ENCODE measurements at regions not wholly inside any gene's neighbourhood (a gene's known extent, or its start where the extent isn't known, plus 50 kb on each side); places are given as distances from the start of the nearest gene placed in this dataset.
A peak's percentile ranks its signal among the peaks of the same experiment; 100 is the strongest.

DNA sequence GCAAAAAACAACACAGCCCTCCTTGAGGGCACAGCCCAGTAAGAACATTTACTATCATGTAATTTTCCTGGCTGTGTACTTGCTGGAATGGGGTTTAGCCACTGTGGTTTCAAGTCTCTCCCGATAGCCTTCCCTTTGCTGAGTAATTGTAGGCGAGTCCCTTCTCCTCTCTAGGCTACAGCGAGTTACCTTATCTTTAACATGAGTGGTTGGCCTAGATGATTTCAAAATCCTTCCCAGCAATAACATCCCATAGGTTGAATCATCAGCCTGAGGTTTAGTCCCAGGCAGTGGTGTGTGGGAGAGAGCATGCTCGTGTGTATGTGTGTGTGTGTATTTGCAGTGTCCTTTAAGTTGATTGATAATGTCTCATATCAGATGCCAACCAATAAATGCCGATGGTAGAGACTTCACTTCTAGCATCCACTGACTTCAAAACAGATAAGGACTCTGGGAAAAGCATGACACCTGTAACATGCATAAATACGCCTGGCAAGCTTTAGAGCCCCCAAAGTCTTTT is 142.9 kb upstream of the ZMIZ1 start:
- Mint-ChIP-seq H3K27ac (no peak overlapping the region), H3K4me1 (no peaks in the 10 kb centered on the region), H3K27me3 (peaks cover 1 to 10% of the 10 kb centered on the region in 2 donors), H3K36me3 (no peaks in the 10 kb centered on the region), H3K4me3 (no peak overlapping the region), H3K9me3 (no peaks in the 10 kb centered on the region)
- Histone ChIP-seq H3K4me1 (ENCODE audit: insufficient read depth, low read length) (no peaks in the 10 kb centered on the region), H3K36me3 (ENCODE audit: insufficient read depth, low read length) (no peaks in the 10 kb centered on the region), H3K9me3 (ENCODE audit: low read length) (no peaks in the 10 kb centered on the region), H3K4me3 (ENCODE audit: low read length) (no peak overlapping the region), H3K27me3 (ENCODE audit: insufficient read depth, low read length, poor library complexity, severe bottlenecking) (no peaks in the 10 kb centered on the region), H3K27ac (ENCODE audit: low read depth, low read length) (no peak overlapping the region)
- DNase-seq: no peak
- ChIA-PET POLR2A (no interaction called here), CTCF (interaction anchor here (1.1 kb wide), 1 partner anchor 270 kb away, joined by 3 read pairs; no protein-coding TSS in a partner anchor)

DNA sequence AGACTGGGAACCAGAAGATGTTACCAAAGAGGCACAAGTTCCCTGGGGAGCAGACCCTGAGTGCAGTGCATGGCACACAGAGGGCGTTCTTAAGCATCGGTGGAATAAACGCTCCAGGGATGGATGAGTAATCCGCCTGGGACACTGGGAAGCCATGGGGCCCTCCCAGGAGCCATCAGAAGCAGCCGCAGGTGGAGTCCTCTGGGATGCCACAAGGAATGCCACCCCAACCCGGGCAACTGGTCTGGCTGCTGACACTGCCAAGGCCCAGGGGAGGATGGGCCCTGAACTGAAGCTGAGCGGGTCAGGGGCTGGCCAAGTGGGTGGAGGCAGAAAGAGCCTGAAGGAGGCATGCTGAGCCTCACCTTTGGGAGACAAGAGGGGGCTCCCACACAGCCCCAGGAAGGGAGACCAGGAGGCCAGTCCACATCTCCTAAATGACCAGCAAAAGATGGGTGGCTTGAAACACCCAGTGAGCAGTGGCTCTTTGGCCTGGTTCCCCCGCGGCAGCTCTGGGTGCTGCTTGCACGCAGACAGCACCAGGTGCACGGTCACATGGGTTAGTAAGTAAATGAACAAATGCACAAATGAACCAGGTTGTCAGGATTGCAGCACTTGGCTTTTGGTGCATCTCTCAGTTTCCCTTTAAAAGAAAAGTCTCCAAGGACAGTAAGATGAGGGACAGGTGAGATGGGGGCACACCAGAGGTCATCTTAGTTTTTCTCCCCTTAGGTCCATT is 141.3 kb upstream of the ZMIZ1 start:
- Histone ChIP-seq H3K27ac (ENCODE audit: low read depth, low read length) (no peak overlapping the region), H3K4me3 (ENCODE audit: low read length) (no peak overlapping the region), H3K9me3 (ENCODE audit: low read length) (no peaks in the 10 kb centered on the region), H3K36me3 (ENCODE audit: insufficient read depth, low read length) (no peaks in the 10 kb centered on the region), H3K27me3 (ENCODE audit: insufficient read depth, low read length, poor library complexity, severe bottlenecking) (no peaks in the 10 kb centered on the region), H3K4me1 (ENCODE audit: insufficient read depth, low read length) (no peaks in the 10 kb centered on the region)
- Mint-ChIP-seq H3K4me3 (no peak overlapping the region), H3K27ac (peak overlapping the region in 1 of 8 donors; percentile 70), H3K4me1 (no peaks in the 10 kb centered on the region), H3K9me3 (no peaks in the 10 kb centered on the region), H3K27me3 (peaks cover 1 to 11% of the 10 kb centered on the region in 2 donors), H3K36me3 (no peaks in the 10 kb centered on the region)
- CTCF ChIA-PET: no interaction called here
- no peak for DNase-seq
- POLR2A ChIA-PET: no interaction called here

DNA sequence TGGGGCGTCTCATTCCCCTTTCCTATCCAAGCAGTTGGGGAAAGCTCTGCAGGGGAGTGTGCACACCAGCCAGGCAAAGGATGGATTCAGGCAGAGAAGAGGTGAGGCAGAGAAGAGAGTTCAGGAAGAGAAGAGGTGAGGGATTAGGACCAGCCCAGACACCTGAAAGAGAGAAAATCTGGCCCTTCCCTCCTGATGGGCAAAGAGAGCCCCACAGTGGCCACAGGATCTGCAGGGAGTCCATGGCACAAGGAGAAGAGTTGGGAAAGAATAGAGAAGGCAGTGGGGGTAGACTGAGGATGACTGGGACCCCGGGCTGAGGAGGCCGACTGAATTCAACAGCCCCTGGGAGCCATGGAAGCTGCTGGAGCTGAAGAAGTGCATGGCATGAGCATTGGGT is 140.4 kb upstream of the ZMIZ1 start:
- Histone ChIP-seq H3K9me3 (ENCODE audit: low read length) (no peaks in the 10 kb centered on the region), H3K36me3 (ENCODE audit: insufficient read depth, low read length) (no peaks in the 10 kb centered on the region), H3K27ac (ENCODE audit: low read depth, low read length) (no peak overlapping the region), H3K4me3 (ENCODE audit: low read length) (no peak overlapping the region), H3K4me1 (ENCODE audit: insufficient read depth, low read length) (no peaks in the 10 kb centered on the region), H3K27me3 (ENCODE audit: insufficient read depth, low read length, poor library complexity, severe bottlenecking) (no peaks in the 10 kb centered on the region)
- peaks cover 0 to 16% of the 10 kb centered on the region in 2 donors for H3K27me3 Mint-ChIP-seq
- H3K27ac Mint-ChIP-seq: no peak overlapping the region
- CTCF ChIA-PET: no interaction called here
- no peak for DNase-seq
- H3K36me3 Mint-ChIP-seq: no peaks in the 10 kb centered on the region
- no peak overlapping the region for H3K4me3 Mint-ChIP-seq
- POLR2A ChIA-PET: no interaction called here
- H3K4me1 Mint-ChIP-seq: no peaks in the 10 kb centered on the region
- H3K9me3 Mint-ChIP-seq: no peaks in the 10 kb centered on the region

DNA sequence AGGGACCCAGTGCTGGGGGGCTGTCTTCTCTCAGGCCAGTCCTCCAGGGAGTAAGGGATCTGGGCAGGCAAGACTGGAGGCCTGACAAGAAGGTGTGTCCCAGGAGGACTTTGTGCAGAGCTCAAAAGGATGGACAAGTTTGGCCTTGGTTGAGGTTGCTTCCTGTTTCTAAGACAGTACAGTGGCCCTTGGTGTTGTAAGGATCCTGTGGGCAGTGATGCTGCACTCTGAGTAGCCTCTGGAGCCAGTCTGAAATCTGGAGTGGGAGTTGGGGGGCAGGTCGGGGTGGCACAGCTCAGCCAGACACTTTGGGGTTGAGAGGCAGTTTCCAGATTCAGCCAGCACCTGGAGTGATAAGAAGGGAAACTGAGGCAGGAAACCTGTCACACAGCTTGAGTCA is 139.2 kb upstream of the ZMIZ1 start:
- Histone ChIP-seq H3K27me3 (ENCODE audit: insufficient read depth, low read length, poor library complexity, severe bottlenecking) (no peaks in the 10 kb centered on the region), H3K4me3 (ENCODE audit: low read length) (no peak overlapping the region), H3K9me3 (ENCODE audit: low read length) (no peaks in the 10 kb centered on the region), H3K4me1 (ENCODE audit: insufficient read depth, low read length) (no peaks in the 10 kb centered on the region), H3K27ac (ENCODE audit: low read depth, low read length) (no peak overlapping the region), H3K36me3 (ENCODE audit: insufficient read depth, low read length) (no peaks in the 10 kb centered on the region)
- Mint-ChIP-seq H3K4me3 (no peak overlapping the region), H3K27me3 (peaks cover 0 to 16% of the 10 kb centered on the region in 2 donors), H3K27ac (no peak overlapping the region), H3K36me3 (no peaks in the 10 kb centered on the region), H3K9me3 (no peaks in the 10 kb centered on the region), H3K4me1 (no peaks in the 10 kb centered on the region)
- POLR2A ChIA-PET: no interaction called here
- no peak for DNase-seq
- CTCF ChIA-PET: interaction anchor here (1.5 kb wide), 1 partner anchor 265 kb away, joined by 5 read pairs; no protein-coding TSS in a partner anchor

DNA sequence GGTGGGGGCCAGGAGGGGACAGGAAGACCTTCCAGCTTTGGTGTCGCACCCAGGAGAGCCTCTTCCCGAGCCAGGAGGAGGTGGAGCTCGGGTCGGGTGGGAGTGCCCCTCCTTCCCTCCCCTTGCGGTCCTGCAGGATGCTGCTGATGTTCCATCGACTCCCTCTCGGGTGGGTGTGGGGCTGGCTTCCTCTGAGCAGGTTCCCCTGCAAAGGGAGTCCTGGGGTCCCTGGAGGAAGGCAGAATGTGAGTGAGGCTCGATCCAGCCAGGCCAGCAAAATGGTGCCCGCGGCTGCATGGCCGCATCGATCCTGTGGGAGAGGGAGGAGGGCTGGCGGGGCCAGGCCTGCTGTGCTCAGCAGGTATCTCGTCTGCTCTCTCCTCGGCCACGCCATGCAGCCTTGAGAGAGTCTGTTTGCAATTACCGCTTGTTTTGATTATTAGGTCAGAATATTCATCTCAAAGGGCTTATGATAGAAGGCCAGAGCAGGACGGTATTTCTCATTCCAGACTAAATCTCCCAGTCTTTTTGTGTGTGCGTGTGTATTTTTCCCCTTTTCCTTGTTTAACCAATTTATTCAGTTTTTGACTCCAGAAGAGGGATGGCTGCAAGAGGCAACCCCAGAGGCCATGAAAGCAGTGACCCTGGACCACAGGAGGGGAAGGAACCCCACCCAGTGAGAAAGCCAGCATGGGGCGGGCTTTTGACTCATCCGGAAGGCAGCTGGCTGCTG is 137.3 kb upstream of the ZMIZ1 start:
- ChIA-PET CTCF (interaction anchor here (1.5 kb wide), 1 partner anchor 263 kb away, joined by 5 read pairs; no protein-coding TSS in a partner anchor), POLR2A (no interaction called here)
- Mint-ChIP-seq H3K4me1 (no peaks in the 10 kb centered on the region), H3K27me3 (peaks cover 0 to 16% of the 10 kb centered on the region in 2 donors), H3K36me3 (no peaks in the 10 kb centered on the region), H3K4me3 (no peak overlapping the region), H3K9me3 (no peaks in the 10 kb centered on the region), H3K27ac (no peak overlapping the region)
- no peak overlapping the region for H3K4me3 ChIP-seq (ENCODE audit: low read length)
- no peaks in the 10 kb centered on the region for H3K36me3 ChIP-seq (ENCODE audit: insufficient read depth, low read length)
- DNase-seq: no peak
- H3K9me3 ChIP-seq (ENCODE audit: low read length): no peaks in the 10 kb centered on the region
- no peak overlapping the region for H3K27ac ChIP-seq (ENCODE audit: low read depth, low read length)
- H3K27me3 ChIP-seq (ENCODE audit: insufficient read depth, low read length, poor library complexity, severe bottlenecking): no peaks in the 10 kb centered on the region
- H3K4me1 ChIP-seq (ENCODE audit: insufficient read depth, low read length): no peaks in the 10 kb centered on the region

DNA sequence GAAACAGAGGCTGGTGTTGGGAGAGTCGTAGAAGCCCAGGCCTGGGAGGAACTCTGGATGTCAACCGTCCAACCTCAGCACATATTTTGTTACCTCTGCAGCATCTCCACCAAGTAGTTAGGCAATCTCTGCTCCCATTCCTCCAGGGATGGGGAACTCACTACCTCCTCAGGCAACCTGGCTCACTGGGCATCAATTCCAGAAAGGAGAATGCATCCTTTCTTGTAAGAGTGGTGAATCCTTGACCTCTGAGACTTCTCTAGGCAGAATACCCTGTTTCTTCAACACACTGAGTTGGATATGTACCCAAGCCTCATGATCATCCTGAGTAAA is 136.7 kb upstream of the ZMIZ1 start:
- H3K4me3 Mint-ChIP-seq: no peak overlapping the region
- Histone ChIP-seq H3K27me3 (ENCODE audit: insufficient read depth, low read length, poor library complexity, severe bottlenecking) (no peaks in the 10 kb centered on the region), H3K9me3 (ENCODE audit: low read length) (no peaks in the 10 kb centered on the region), H3K36me3 (ENCODE audit: insufficient read depth, low read length) (no peaks in the 10 kb centered on the region), H3K27ac (ENCODE audit: low read depth, low read length) (no peak overlapping the region), H3K4me1 (ENCODE audit: insufficient read depth, low read length) (no peaks in the 10 kb centered on the region), H3K4me3 (ENCODE audit: low read length) (no peak overlapping the region)
- no peaks in the 10 kb centered on the region for H3K9me3 Mint-ChIP-seq
- POLR2A ChIA-PET: no interaction called here
- H3K4me1 Mint-ChIP-seq: no peaks in the 10 kb centered on the region
- no peak overlapping the region for H3K27ac Mint-ChIP-seq
- H3K36me3 Mint-ChIP-seq: no peaks in the 10 kb centered on the region
- no peak for DNase-seq
- H3K27me3 Mint-ChIP-seq: peaks cover 0 to 14% of the 10 kb centered on the region in 2 donors
- CTCF ChIA-PET: no interaction called here

DNA sequence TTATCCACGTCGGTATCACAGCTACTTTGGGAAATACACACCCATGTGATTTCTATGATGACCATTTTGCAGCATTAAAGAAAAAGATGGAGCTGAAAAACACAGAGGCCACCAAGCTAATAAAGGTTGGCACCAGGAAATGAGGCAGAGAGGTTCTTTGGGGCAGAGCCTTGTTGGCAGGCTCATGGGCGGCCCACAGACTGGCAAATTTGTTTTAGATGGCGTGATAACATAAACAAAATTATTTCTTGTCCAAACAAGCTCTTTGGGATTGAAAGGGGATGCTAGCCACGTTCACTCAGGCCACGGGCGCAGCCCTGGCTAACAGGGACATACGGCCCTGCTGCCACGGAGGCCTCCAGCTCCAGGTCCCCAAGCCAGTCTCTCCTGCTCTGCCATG is 135.9 kb upstream of the ZMIZ1 start:
- no peak for DNase-seq
- peaks cover 0 to 1% (median 0%) of the 10 kb centered on the region in 3 donors for H3K4me1 Mint-ChIP-seq
- H3K9me3 Mint-ChIP-seq: no peaks in the 10 kb centered on the region

DNA sequence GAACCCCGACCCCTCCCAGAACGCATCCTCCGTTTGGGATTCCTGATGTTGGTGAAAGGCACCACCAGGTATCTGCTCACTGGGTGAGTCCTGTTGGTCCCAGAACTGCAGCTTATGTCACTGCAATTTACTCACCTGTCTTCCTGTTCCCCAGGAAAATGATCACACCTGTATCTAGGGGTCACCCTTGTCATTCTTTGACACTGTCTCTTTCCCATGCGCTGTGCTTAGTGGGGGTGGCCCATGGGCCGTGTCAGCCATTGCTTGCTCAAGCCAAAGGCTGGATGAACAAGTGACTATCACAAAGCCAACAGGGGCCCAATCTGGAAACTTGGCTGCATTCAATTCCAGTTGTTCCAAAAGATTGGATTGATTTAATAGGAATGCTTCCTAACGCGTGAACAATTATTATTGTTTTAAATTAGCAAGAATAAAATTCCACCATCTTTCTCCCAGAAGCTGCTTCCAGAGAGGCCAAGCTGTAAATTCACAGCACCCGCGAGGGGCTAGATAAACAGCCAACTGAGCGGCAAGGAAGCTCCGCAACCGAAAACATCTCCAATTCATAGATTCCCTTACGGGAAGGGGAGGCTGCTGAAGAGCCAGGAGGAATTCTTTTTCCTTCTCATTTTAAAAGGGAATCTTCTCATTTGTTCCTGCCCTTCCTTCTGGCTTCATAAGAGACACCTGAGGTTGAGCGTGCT is 134.8 kb upstream of the ZMIZ1 start:
- H3K4me1 Mint-ChIP-seq: peaks cover 0 to 1% (median 0%) of the 10 kb centered on the region in 3 donors
- H3K36me3 ChIP-seq (ENCODE audit: insufficient read depth, low read length): no peaks in the 10 kb centered on the region
- peaks cover 0 to 12% of the 10 kb centered on the region in 2 donors for H3K27me3 Mint-ChIP-seq
- no peaks in the 10 kb centered on the region for H3K9me3 ChIP-seq (ENCODE audit: low read length)
- peak overlapping the region in 1 of 7 donors; percentile 44 for H3K4me3 Mint-ChIP-seq
- H3K9me3 Mint-ChIP-seq: no peaks in the 10 kb centered on the region
- no peaks in the 10 kb centered on the region for H3K36me3 Mint-ChIP-seq
- no peak overlapping the region for H3K27ac Mint-ChIP-seq
- DNase-seq: peak in 1 of 5 donors; percentile 14
- ChIA-PET CTCF (interaction anchor here (0.7 to 1.5 kb wide), 4 partner anchors 10 to 264 kb away, joined by 3 to 5 read pairs (median 3); no protein-coding TSS in a partner anchor), POLR2A (no interaction called here)
- H3K27me3 ChIP-seq (ENCODE audit: insufficient read depth, low read length, poor library complexity, severe bottlenecking): no peaks in the 10 kb centered on the region
- no peak overlapping the region for H3K4me3 ChIP-seq (ENCODE audit: low read length)
- peaks cover 6% of the 10 kb centered on the region for H3K4me1 ChIP-seq (ENCODE audit: insufficient read depth, low read length)
- no peak overlapping the region for H3K27ac ChIP-seq (ENCODE audit: low read depth, low read length)

More for the DNA sequence above, 135.9 kb upstream of the ZMIZ1 start:
- Histone ChIP-seq H3K27me3 (ENCODE audit: insufficient read depth, low read length, poor library complexity, severe bottlenecking) (no peaks in the 10 kb centered on the region), H3K9me3 (ENCODE audit: low read length) (no peaks in the 10 kb centered on the region), H3K4me3 (ENCODE audit: low read length) (no peak overlapping the region), H3K4me1 (ENCODE audit: insufficient read depth, low read length) (peaks cover 2% of the 10 kb centered on the region), H3K36me3 (ENCODE audit: insufficient read depth, low read length) (no peaks in the 10 kb centered on the region), H3K27ac (ENCODE audit: low read depth, low read length) (no peak overlapping the region)
- Mint-ChIP-seq H3K4me3 (no peak overlapping the region), H3K27ac (no peak overlapping the region), H3K27me3 (peaks cover 0 to 12% of the 10 kb centered on the region in 2 donors), H3K36me3 (no peaks in the 10 kb centered on the region)
- POLR2A ChIA-PET: no interaction called here
- CTCF ChIA-PET: interaction anchor here (0.8 to 1.5 kb wide), 2 partner anchors 11 to 265 kb away, joined by 3 read pairs; no protein-coding TSS in a partner anchor

Data from CD8-positive, alpha-beta memory T cell (primary cell).